NOMO-1 treated with DMSO at 0.1 percent for 48 hours (cell line): ENCODE measurements at regions not wholly inside any gene's neighbourhood (a gene's known extent, or its start where the extent isn't known, plus 50 kb on each side); places are given as distances from the start of the nearest gene placed in this dataset.
"Not testable (repeated sequence)": the region's sequence is repeated elsewhere in the genome, so short reads cannot be mapped to it uniquely, and the experiment has no call there.

Experiments used
- DNase-seq: peaks from one replicate; lab custom pipeline; 2025; ENCODE audit not compliant: unreplicated experiment; lab: John Stamatoyannopoulos, UW

DNA sequence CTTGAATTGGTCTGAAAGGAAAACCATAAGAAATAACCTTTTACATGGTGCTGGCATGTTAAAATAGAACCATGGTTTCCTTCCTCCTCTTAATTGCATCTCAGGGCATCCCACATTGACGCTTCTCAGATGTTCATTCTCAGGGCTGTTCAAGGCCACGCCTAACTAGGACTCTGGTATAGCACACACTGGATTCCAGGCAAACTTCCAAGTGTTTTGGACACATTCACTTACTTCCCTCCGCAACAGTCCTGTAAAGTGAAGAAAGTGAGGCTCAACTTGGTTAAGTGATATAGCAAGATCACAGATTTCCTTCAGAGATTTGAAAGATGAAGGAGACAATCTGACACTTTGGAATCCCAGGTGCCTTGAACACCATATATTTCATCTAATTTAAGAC is 244.8 kb downstream of the DUSP10 start:
- no peak for DNase-seq

DNA sequence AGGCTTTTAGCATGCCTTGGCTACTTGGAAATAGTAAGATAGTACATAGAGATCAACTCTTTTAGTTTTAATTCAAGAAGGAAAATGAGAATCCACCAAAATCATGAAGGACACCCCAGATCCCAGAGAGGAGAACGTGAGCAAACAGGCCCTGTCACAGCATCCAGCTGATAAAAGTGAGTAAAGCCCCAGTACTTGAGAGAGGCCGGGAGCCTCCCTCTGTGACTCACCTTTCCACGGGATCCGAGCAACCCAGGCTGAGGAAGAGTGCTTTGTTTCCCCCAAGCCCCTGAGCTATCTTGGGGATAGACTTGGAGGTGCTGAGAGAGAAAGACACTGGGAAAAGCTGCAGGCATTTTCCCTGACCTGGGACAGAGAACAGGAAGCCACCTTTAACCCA is 238.6 kb downstream of the DUSP10 start:
- no peak for DNase-seq

DNA sequence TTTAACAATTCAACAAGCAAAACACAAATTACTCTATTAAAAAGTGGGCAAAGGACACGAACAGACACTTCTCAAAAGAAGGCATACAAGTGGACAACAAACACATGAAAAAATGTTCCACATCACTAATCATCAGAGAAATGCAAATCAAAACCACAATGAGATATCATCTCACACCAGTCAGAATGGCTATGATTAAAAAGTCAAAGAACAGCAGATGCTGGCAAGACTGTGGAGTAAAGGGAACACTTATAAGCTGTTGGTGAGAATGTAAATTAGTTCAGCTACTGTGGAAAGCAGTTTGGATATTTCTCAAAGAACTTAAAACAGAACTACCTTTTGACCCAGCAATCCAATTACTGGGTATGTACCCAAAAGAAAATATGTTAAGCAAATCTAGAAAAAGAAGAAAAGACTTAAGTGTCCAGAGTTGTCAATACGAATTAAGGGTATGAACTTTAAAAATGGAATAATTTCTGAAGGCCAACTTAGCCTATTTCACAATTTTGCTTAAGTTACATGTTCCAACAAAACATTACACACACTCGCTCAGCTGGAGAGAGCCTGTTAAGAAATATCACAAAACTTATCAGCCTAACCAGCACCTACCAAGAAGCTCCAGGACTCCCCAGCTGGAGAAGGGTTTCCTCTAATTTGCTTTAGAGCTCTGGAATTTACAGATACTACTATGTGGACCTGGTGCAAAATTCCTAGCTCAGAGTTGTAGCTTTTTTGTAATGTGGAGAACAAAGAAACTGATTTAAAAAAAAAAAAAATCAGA is 232.1 kb downstream of the DUSP10 start:
- DNase-seq = no peak

DNA sequence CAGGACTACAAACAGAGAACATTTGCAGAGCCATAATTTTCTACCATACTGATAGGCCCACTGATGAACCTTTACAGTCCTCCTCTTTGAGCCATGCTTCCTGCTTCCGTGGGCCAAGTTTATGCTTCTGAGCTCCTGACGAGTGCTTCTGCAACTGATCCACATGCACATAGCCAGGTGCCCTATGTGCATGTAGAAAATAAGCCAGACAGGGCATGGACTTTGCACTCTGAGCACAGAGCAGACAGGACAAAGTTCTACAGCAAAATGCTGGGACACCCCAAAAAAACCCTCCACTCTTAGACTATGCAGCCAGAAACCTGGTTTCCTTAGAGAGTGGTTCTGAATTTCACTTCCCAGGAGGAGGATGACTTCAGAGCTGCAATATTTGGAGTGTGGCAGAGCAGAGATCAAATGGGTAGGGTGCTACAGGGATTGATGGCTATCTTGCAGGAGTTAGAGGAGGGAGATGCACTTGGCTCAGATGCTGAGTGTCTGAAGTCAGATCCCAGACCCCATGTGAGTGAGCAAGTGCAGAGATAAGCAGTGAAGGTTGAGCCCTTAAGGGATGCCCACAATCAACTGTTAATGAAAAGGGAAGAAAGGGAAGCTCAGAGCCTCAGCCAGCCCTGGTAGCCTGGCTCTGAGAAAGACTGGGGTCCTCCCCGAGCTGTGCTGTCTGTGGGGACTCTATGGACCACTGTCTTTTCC is 230.9 kb downstream of the DUSP10 start:
- no peak for DNase-seq

GRCh38 chr1:221511797-221512196 is 230.1 kb downstream of the DUSP10 start:
- no peak for DNase-seq

GRCh38 chr1:221514806-221515205 is 227.1 kb downstream of the DUSP10 start:
- peak; percentile 54 for DNase-seq

DNA sequence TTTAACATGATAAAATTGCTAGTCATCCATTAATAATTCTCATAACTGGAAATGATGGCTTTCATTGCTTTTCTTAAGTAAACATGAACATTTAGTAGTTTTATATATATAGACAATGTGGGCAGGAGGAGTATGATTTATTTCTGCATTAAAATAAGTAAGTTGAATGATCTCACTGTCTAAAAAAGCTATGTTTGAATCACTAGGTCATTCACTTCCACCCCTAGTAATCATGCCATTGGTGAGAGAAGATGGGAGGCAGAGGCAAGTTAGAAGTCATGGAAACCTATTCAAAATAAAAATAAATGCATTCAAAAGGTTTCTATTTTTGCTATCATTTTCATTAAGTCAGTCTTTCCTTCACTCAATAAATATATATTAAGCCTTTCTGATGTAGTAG is 226.4 kb downstream of the DUSP10 start:
- DNase-seq = no peak

DNA sequence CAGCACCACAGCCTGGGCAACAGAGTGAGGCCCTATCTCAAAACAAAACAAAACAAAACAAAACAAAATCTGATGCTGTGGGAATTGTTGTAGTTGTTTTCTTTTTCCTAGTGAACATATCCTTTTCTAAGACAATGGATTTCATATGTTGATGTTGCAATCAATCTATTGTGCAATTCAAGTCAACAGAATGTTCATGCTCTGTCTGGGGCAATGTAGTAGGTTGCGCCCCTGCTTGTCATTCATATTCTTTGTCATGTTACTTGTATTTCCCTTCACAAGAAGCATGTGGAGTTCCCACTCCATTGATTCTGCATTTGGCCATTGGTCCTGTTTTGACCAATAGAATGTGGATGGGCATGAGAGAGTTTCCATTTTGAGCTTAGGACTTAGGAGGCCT is 223.9 kb downstream of the DUSP10 start:
- DNase-seq = peak; percentile 28

- no peak for DNase-seq
Measured at GRCh38 chr1:221520250-221520649, 221.6 kb downstream of the DUSP10 start.

GRCh38 chr1:221521686-221522085 is 220.2 kb downstream of the DUSP10 start:
- no peak for DNase-seq

- no peak for DNase-seq
Measured at GRCh38 chr1:221522529-221522940, 219.4 kb downstream of the DUSP10 start.

DNA sequence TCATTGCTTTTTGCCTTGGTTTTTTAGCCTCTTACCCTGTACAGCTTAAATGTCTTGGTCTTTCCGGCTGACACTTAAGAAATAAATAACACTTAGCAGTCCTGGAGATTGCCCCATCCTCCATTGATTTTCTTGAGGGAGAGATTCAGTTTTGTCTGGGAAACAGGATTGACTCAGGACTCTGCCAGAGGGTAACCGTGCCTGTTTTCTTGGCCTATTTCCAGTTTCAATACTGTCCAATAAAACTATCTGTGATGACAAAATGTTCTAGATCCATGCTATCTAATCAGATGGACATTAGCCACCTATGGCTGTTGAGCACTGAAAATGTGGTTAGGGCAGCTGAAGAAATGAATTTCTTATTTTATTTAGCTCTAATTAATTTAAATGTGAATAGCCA is 216.1 kb downstream of the DUSP10 start:
- DNase-seq = no peak

- DNase-seq = no peak
Measured at GRCh38 chr1:221527302-221527701, 214.6 kb downstream of the DUSP10 start.

DNA sequence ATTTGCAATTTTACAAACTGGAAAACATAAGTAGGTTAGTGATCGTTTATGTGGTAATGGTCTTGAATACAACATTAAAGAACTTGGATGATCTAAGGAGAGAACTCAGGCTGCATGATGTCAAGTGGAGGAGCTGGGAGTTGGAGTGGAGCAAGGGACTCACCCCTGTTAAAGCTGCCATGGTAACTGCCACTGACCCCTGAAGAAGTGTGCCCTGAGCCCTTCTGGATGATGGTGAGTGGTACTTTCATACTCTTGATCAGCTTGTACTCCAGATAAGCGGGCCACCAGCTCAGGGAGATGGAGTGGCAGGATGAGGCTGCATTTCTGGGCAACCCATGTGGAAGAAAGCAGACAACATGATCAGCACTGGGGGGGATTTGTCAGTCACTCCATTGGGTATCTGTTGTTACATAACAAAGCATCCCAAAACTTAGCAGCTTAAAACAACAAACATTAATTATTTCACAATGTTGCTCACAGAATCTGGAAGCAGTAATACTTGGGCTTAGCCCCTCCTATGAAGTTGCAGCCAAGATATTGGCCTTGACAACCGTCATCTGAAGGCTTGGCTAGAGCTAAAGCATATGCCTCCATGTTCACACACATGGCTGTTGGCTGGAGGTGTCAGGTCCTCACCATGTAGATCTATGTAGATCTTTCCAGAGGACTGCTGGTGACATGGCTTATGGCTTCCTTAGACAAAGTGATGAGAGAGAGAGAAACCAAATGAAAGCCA is 213.8 kb downstream of the DUSP10 start:
- DNase-seq = no peak

GRCh38 chr1:221530159-221530558 is 211.7 kb downstream of the DUSP10 start:
- DNase-seq = not testable (repeated sequence)

DNA sequence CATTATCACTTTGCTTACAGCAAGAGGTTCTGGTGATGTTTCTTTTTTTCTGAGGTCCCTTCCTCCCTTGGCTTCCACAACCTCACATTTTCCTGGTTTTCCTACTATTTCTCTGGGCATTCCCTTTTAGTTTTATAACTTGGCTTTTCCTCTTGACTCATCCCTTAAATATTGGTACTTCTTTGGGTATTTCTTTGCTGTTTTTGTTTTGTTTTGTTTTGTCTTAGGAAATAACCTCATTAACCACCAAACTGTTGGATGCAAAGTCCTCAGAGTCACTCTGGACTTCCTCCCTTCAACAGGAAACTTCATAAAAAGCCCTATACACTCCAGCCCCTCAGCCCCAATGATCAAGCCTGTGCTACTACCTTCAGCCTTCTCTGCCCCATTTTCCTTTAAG is 211.1 kb downstream of the DUSP10 start:
- no peak for DNase-seq

DNA sequence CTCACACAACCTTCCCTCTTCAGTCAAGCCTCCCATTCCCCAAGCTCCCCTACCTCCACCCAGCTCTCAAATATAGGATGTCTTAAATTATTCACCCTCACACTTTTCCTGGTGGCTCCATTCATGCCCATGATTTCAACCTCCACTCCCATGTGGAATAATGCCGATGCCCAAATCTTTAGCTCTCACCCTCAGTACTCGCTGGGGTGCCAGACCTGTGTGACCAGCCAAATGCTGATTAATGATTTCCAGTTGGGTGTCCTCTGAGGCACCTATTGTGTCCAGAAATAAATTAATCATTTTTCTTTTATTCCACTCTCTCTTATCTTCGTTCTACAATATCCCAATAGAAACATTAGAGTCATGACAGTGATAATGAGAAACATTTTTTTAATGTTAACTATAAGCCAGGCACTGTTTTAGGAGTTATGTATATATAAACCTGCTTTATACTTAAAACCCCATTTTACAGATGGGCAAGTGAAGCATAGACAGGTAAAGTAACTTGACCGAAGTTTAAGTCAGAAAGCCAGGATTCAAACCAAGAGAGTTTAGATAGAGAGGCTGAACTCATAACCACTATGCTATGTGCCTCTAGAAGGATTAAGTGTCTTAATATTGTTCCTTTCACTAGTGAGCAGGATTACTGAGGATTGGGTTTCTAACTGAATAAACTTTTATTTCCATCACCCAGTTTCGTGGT is 209.7 kb downstream of the DUSP10 start:
- no peak for DNase-seq

- no peak for DNase-seq
Measured at GRCh38 chr1:221541296-221541695, 200.6 kb downstream of the DUSP10 start.

DNA sequence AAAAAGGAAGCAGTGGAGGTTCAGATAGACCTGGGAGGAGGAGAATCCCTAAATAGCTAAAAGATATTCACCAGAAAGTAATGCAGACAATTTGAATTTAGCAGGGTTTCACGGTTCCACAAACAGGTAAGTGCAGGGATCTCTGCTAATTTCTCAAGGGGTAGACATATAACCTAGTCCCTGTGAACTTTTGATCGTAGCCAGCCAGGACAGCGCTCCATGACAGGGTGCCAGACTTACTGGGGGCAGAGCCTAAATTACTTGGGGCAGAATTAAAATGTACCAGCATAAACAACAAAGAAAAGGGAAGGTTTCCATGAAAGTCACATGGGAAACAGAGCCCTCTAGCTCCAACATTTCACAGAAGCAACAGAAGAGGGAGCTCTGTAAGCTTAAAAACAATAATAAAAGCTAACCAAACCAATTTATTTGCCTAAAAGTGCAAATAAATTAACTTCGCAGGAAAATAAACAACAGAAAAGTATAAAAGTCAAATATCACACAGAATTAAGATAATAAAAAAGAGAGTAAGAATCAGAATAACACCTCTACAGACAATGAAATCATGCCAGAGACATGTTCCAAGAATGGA is 198.3 kb downstream of the DUSP10 start:
- DNase-seq = peak; percentile 46

DNA sequence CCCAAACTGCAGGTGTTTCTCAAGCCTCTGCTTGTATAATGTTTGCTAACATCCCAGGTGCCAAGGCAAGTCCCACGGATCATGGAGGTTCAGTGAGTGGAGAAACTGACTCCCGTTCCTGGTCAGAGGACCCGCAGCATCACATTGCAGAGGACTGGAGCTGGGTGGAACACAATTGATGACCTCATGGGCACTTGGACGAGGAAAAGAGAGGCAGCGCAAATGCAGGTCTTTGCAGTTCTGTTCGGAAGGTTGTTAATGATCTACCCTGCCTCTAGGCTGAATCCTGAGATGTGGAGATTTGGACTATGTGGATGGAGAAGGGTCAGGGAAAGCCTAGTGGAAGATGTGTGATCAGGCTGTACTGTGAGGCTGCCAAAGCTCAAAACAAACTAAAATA is 192.9 kb downstream of the DUSP10 start:
- no peak for DNase-seq

- DNase-seq = no peak
Measured at GRCh38 chr1:221549815-221550214, 192.1 kb downstream of the DUSP10 start.
